HG03045 (cell line): ENCODE measurements at regions not wholly inside any gene's neighbourhood (a gene's known extent, or its start where the extent isn't known, plus 50 kb on each side); places are given as distances from the start of the nearest gene placed in this dataset.
"Not testable (repeated sequence)": the region's sequence is repeated elsewhere in the genome, so short reads cannot be mapped to it uniquely, and the experiment has no call there.

Experiments used
- ATAC-seq: cut with Tn5 transposase; IDR thresholded peaks from one replicate; pipeline ENCODE4 v1.9.1; 2021; ENCODE audit warnings: mild to moderate bottlenecking, moderate library complexity; ENCODE audit not compliant: unreplicated experiment

GRCh38 chr16:22572331-22573224, 61.9 kb downstream of the NPIPB5 start:
- peak; percentile 6 for ATAC-seq

GRCh38 chr16:22573225-22573530, 62.5 kb downstream of the NPIPB5 start:
- peak; percentile 73 for ATAC-seq

DNA sequence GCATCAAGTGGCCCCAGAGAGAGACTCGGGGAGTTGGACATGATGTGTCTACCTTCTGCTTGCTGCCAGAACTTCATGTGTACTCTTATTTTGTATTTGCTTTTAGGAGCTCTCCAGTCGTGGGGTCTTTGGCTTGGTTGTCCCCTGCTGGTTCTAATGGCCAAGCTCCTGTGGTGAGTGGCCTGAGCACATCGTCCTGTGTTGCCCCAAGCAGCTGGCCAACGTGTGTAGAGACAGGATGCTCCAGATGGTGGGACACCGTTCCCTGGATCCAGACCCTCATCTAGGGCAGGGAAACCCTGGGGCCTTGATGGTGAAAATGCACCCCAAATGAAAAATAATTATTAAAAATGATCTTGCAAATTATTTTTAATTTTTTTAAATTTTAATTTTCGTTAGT, 65.8 kb downstream of the NPIPB5 start:
- not testable (repeated sequence) for ATAC-seq

DNA sequence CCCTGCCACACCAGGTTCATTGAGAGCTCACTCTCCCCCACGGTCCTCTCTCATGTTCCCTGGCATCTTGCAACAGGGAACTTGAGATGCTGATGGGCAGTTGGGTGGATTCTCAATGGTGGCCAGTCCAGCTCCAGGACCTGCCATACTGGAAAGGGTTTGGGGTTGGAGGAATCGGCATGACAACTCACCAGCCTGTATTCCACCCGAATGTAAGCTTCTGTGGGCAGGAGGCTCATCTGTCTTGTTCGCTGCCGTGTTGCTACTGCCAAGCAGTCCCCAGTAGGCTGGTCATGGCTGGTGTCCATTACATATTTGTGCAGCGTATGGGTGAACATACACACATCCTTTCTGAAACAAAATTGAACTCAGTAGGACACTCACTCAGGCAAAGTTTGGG, 72.5 kb downstream of the NPIPB5 start:
- not testable (repeated sequence) for ATAC-seq

- ATAC-seq = not testable (repeated sequence)
Observed at GRCh38 chr16:22584459-22584858, 73.8 kb downstream of the NPIPB5 start.

- not testable (repeated sequence) for ATAC-seq
Observed at GRCh38 chr16:22584941-22585340, 74.2 kb downstream of the NPIPB5 start.

DNA sequence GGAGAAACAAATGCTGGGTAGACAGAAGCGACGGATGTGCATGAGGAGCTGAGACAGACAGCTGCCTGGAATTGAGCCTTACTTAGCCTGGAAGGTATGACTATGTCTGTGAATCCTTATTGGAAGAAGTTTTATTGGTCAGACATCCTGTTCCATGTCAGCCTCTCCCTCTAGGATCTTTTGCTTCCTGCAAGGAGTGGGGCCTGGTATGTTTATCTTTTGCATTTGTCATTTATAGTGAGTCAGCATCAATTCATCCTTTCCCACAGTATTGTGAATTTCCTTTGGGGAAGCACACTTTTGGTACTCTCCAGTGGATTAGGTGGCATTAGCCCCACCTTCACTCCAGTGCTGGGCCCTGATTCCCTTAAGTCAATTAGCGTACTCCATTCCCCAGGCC, 74.7 kb downstream of the NPIPB5 start:
- not testable (repeated sequence) for ATAC-seq

GRCh38 chr16:22586732-22587131, 76.0 kb downstream of the NPIPB5 start:
- ATAC-seq = not testable (repeated sequence)

- ATAC-seq = not testable (repeated sequence)
Observed at GRCh38 chr16:22589757-22590156, 79.1 kb downstream of the NPIPB5 start.

DNA sequence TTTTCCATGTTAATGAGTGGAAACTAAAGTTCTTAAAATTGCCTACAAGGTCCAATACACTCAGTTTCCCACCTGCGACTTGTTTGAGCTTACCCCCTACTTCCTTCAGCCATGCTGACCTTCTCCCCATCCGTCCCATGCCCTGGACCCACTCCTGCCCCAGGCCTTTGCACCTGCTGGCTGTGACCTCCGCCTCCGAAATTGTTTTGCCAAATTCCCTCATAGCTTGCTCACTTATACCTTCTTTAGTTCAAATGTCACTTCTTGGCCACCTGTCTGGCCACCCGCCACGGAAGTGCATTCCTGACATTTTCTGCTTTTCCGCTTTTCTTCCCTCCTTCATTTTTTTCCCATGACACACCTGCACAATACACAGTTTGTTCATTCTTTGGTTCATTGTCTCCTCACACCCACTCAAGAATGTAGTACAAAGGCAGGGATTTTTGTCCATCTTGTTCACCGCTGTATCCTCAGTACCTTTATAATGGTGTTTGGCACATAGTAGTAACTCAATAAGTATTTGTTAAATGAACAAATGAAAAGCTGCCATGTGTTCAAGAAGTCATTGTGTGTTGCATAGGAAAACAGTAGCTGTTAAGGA, 85.9 kb downstream of the NPIPB5 start:
- not testable (repeated sequence) for ATAC-seq

DNA sequence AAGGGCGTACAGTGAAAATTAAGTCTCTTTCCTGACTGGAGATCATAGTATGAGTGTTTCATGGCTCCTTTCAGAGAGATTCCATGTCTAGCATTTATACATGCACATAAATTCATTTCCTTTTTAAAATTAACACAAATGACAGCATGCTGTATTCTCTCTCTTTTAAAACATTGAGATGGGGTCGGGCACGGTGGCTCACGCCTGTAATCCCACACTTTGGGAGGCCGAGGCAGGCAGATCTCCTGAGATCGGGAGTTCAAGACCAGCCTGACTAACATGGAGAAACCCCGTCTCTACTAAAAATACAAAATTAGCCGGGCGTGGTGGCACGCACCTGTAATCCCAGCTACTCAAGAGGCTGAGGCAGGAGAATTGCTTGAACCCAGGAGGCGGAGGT, 93.1 kb downstream of the NPIPB5 start:
- not testable (repeated sequence) for ATAC-seq

- not testable (repeated sequence) for ATAC-seq
Observed at GRCh38 chr16:22606619-22607018, 95.9 kb downstream of the NPIPB5 start.

DNA sequence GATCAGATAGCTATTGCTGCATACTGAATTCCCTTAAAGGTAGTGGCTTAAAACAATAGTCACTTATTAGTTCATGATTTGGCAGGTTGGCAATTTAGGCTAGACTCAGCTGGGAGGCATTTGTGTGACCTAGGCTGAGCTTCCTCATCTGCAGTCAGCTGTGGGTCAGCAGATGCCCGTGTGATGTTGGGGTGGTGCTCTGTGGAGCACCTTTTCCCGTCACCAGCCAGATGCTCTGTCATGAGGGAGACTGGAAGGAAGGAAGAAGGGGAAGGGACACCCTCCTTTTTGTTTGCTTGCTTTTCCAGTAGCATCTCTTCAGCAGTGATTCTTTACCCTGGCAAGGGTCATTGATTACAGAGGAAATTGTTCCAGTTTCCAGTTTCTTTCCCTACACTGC, 99.1 kb downstream of the NPIPB5 start:
- ATAC-seq = not testable (repeated sequence)

- not testable (repeated sequence) for ATAC-seq
Observed at GRCh38 chr16:22611128-22611527, 100.4 kb downstream of the NPIPB5 start.

DNA sequence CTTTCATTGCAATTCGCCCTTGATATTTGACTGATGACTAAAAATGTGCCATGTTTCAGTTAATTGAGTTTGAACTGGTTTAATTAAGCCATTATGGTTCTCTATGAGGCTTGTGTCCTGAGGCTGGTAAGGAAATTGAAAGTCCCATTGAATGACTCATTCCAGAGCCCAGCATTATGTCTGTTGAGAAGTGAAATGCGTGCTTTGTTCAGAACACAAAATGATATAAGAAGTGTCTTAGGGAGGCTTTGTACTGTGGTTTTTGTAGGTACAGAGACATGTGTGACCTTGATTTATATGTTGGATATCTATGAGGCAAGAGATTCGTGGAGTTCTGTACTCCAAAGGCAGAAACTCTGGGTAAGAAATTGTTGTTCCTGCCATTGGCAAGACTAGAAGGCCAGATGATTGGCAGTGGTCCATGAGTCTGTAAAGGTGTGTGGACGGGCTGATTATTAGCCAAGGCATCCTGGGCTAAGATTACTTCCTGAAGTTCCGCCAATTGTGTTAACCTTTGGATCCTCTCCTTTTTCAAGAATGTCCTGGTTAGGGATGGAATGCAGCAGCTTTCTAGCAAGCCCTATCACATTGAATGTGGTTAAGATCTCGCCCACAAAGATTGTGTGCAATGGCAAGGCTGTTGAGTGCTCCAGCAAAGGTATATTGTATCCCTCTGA, 103.7 kb downstream of the NPIPB5 start:
- ATAC-seq = no peak

DNA sequence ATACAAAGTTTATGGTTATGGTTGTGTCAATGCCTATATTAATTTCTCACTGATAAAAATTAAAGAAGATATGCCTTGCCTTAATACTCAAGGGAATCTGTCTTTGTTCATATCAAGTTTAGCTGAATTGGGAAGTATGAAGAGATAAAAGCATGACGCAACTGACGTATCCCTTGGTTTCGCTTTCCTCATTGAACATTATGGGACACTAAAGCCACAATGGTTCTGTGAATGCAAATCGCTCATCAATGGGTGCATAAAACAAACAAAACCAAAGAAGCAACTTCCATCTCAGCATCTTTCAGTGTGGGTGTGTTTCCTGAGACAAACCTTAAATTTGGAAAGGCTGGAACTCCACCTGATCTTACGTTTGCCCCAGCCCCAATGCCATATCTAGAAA, 108.2 kb downstream of the NPIPB5 start:
- ATAC-seq = no peak

DNA sequence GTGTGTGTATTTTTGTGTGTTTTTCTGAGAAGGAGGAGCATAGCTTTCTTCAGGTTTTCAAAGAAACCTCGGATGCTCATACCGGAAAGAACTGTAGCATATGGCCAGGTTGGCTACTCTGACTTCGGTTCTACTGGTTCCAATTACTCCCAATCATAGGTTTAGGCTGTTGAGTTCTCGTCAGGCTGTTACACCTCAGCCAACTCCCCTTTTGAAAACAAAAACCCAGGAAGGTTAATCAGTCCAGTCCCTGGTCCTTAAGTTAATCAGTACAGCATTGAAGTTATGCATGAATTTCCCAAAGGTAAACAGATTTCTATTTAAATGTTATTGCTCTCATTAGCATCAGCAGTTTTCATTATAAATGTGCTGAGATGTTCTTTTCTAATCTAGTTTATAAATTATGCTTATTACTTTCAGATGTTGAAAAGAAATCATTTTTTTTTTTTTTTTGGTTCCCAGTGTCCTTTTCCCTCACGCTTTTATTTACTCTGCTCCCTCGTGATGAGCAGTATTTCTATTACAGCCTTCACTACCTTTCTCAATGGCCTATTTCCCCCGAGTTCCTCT, 111.0 kb downstream of the NPIPB5 start:
- ATAC-seq = no peak

DNA sequence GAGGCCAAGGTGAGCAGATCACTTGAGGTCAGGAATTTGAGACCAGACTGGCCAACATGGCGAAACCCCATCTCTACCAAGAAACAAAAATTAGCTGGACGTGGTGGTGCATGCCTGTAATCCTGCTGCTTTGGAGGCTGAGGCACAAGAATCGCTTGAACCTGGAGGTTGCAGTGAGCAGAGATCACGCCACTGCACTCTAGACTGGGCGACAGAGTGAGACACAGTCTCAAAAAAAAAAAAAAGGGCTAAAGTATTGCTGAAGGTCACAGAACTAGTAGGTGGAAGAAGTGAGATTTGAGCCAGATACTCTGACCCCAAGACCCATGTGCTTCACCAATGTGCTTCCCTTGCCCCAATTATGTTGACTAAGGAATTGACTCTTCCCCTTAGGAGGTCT, 112.0 kb downstream of the NPIPB5 start:
- no peak for ATAC-seq

GRCh38 chr16:22623351-22623781, 112.7 kb downstream of the NPIPB5 start:
- no peak for ATAC-seq

DNA sequence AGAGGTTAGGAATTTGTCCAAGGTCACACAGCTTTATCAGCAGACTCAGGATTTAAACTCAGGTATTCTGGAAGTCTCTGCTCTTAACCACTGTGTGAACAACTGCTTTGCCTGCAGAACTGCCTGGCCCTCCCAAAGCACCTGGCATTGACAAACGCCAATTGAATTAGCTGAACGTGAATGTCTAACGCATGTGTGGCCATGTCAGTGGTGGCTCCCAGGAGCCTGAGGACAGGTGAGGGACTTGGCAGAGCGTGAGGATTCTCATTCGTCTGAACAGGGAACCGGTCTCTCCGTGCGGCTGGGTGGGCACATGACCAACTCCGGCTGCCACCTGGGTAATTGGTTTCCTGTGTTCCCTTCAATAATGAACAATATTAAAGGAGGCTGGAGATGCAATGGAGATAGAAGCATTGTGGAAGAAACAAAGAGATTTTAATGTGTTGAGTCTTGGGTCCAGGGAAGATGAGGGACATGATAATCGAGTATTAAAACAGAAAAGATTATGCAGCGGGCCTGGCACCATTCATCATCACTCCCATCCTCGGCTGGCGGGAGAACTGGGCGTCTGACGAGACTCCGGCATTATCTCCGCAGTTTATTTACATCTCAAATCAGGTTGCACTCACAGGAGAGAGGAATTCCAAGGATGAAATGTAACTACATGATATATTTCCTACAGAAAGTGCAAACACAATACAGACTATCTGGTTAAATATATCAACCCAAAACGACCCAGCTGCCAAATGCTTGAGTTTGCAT, 113.5 kb downstream of the NPIPB5 start:
- ATAC-seq = no peak
